ENCODE measurements at regions not wholly inside any gene's neighbourhood (a gene's known extent, or its start where the extent isn't known, plus 50 kb on each side); places are given as distances from the start of the nearest gene placed in this dataset.
"Not testable (repeated sequence)": the region's sequence is repeated elsewhere in the genome, so short reads cannot be mapped to it uniquely, and the experiment has no call there.

DNA sequence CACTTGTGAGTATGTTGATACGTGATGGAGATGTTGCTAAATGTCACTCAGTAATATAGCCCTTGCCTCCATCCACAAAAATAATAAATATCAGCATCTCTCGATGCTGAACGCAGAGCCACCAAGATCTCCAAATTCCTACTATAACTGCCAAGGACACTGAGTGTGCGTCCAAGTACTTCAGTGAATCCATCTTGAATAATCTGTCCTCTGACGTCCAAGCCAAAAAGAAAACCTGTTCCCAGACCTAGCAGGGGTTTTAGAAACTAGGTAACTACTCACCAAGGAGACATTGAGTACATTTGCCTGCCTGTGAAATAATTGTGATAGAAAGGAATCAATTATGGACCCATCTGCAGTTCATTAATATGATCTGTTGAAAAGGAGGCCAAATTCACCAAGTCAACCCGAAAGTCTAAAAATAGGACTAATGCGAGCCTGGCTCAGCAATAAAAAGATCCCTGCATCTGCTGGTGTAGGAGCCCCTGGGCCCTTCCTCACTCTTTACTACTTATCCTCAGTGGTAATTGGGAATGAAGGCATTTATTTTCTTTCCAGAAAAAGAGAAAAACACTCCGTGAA lies 226.9 kb upstream of the IRF2BP2 start:
- H3K4me1 ChIP-seq (ENCODE audit: control insufficient read depth, low read depth, low read length): no peaks in the 10 kb centered on the region
- H3K9me3 ChIP-seq (ENCODE audit: control insufficient read depth, low read depth, low read length): no peaks in the 10 kb centered on the region
- H3K36me3 ChIP-seq (ENCODE audit: control insufficient read depth, low read depth, low read length): no peaks in the 10 kb centered on the region
- no peak overlapping the region for H3K4me3 ChIP-seq (ENCODE audit: low read length)
- no peak overlapping the region for H3K9ac ChIP-seq (ENCODE audit: low read length)
- H3K27ac ChIP-seq (ENCODE audit: low read length): no peak overlapping the region
- H3K27me3 ChIP-seq (ENCODE audit: control insufficient read depth, insufficient read depth, low read length): no peaks in the 10 kb centered on the region

DNA sequence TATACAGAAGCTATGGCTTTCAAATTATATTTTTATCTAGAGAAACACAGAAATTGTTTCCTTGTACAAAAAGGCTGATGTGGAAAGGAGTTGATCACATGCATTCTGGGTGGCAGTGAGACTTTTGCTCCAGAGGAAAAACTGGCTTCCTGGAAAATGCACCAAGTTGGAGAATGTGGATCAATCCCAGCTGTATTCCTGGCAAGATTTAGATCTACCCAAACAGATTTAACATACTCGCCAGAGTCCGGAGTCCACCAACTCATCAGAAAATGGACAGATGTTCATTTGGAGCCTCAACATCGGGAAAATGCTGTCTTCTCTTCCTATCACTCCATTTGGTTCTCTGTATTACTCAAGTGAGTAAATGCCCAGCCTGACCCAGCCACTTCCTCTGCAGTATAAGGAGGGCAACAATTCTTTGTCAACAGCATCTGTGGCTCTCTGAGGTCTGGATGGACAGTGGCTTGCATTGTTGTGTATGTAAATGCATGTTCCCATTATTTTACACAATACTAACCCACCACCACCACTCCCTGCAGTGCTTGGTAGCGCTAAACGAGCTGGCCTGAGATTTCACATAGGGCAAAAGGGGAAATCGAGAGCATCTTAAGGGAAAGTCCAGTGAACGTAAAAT lies 226.2 kb upstream of the IRF2BP2 start:
- no peaks in the 10 kb centered on the region for H3K36me3 ChIP-seq (ENCODE audit: control insufficient read depth, low read depth, low read length)
- H3K4me3 ChIP-seq (ENCODE audit: low read length): no peak overlapping the region
- H3K27ac ChIP-seq (ENCODE audit: low read length): no peak overlapping the region
- H3K4me1 ChIP-seq (ENCODE audit: control insufficient read depth, low read depth, low read length): no peaks in the 10 kb centered on the region
- no peaks in the 10 kb centered on the region for H3K27me3 ChIP-seq (ENCODE audit: control insufficient read depth, insufficient read depth, low read length)
- no peaks in the 10 kb centered on the region for H3K9me3 ChIP-seq (ENCODE audit: control insufficient read depth, low read depth, low read length)
- no peak overlapping the region for H3K9ac ChIP-seq (ENCODE audit: low read length)

DNA sequence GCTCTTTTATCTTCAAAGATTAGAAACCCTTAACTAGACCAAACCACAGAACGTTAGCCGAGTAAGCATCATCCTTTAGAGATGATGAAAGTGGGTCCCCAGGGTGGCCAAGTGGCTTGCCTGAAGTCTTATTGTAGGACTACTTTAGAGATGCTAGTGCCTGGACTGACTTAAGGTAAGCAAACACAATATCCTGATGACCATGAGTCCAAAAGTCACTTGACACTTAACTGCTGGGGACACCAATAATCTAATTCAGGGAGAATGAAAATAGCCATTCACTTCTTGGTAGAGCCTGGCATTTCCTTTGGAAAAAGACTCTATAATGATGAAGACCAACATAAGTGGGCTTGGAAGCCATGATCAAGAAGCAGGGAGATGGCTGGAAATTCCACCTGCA lies 225.3 kb upstream of the IRF2BP2 start:
- Histone ChIP-seq H3K9me3 (ENCODE audit: control insufficient read depth, low read depth, low read length) (no peaks in the 10 kb centered on the region), H3K36me3 (ENCODE audit: control insufficient read depth, low read depth, low read length) (no peaks in the 10 kb centered on the region), H3K27ac (ENCODE audit: low read length) (no peak overlapping the region), H3K27me3 (ENCODE audit: control insufficient read depth, insufficient read depth, low read length) (no peaks in the 10 kb centered on the region), H3K9ac (ENCODE audit: low read length) (no peak overlapping the region), H3K4me1 (ENCODE audit: control insufficient read depth, low read depth, low read length) (no peaks in the 10 kb centered on the region), H3K4me3 (ENCODE audit: low read length) (no peak overlapping the region)

DNA sequence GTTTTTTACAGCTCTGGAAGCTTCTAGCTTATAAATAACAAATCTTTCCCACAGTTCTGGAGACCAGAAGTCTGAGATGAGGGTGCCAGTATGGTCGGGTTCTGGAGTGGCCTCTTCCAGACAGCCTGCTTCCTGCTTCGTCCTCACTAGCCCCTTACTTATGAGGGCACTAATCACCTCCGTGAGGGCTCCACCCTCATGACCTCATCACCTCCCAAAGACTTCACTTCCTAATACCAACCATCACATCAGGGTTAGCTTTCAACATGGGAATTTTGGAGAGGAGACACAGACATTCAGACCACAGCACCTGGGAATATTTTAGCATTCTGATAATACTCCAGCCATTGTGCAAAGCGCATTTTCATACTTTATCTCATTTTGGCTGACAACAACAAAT lies 223.7 kb upstream of the IRF2BP2 start:
- H3K9ac ChIP-seq (ENCODE audit: low read length): no peak overlapping the region
- no peaks in the 10 kb centered on the region for H3K36me3 ChIP-seq (ENCODE audit: control insufficient read depth, low read depth, low read length)
- H3K9me3 ChIP-seq (ENCODE audit: control insufficient read depth, low read depth, low read length): no peaks in the 10 kb centered on the region
- no peak overlapping the region for H3K27ac ChIP-seq (ENCODE audit: low read length)
- no peak overlapping the region for H3K4me3 ChIP-seq (ENCODE audit: low read length)
- no peaks in the 10 kb centered on the region for H3K4me1 ChIP-seq (ENCODE audit: control insufficient read depth, low read depth, low read length)
- H3K27me3 ChIP-seq (ENCODE audit: control insufficient read depth, insufficient read depth, low read length): no peaks in the 10 kb centered on the region

DNA sequence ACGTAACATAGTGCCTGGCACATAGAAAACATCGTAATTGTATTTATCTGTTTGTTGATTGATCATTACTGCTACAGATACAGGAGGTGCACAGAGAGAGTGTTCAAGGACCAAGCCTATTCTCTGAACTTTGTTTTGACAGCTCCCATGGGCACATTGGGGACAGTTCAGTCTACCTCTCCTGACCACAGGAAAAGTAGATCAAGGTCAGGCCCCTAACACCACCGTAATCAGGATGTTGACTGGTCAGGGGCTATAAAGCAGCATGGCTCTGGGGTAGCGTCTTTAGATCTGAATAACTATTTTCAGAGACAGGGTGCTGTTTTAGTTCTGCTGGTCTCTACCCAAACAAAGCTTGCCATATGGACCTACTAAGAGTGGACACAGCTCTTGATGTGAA lies 223.1 kb upstream of the IRF2BP2 start:
- Histone ChIP-seq H3K27ac (ENCODE audit: low read length) (no peak overlapping the region), H3K27me3 (ENCODE audit: control insufficient read depth, insufficient read depth, low read length) (no peaks in the 10 kb centered on the region), H3K9me3 (ENCODE audit: control insufficient read depth, low read depth, low read length) (no peaks in the 10 kb centered on the region), H3K4me1 (ENCODE audit: control insufficient read depth, low read depth, low read length) (no peaks in the 10 kb centered on the region), H3K9ac (ENCODE audit: low read length) (no peak overlapping the region), H3K4me3 (ENCODE audit: low read length) (no peak overlapping the region), H3K36me3 (ENCODE audit: control insufficient read depth, low read depth, low read length) (no peaks in the 10 kb centered on the region)

DNA sequence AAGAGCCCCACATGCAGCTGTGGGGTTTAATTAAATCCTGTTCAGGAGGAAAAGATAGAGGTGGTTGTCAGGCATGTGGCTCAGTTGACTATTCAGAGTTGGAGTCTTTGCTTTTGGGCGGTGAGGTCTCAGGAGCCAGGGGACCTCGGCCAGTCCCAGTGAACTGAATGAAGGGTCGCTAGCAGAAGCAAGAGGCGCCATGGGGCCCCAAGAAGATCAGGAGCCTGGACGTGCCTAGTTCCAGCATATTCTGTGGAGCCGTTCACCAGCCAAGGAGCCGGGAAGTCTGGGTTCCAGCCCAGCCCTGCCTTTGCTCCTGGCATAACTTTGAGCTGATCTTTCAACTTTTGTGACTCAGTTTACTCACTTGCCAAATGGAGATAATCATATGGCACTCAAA lies 217.7 kb upstream of the IRF2BP2 start:
- Histone ChIP-seq H3K4me1 (ENCODE audit: control insufficient read depth, low read depth, low read length) (no peaks in the 10 kb centered on the region), H3K27me3 (ENCODE audit: control insufficient read depth, insufficient read depth, low read length) (no peaks in the 10 kb centered on the region), H3K9me3 (ENCODE audit: control insufficient read depth, low read depth, low read length) (no peaks in the 10 kb centered on the region), H3K27ac (ENCODE audit: low read length) (no peak overlapping the region), H3K4me3 (ENCODE audit: low read length) (no peak overlapping the region), H3K9ac (ENCODE audit: low read length) (no peak overlapping the region), H3K36me3 (ENCODE audit: control insufficient read depth, low read depth, low read length) (no peaks in the 10 kb centered on the region)

DNA sequence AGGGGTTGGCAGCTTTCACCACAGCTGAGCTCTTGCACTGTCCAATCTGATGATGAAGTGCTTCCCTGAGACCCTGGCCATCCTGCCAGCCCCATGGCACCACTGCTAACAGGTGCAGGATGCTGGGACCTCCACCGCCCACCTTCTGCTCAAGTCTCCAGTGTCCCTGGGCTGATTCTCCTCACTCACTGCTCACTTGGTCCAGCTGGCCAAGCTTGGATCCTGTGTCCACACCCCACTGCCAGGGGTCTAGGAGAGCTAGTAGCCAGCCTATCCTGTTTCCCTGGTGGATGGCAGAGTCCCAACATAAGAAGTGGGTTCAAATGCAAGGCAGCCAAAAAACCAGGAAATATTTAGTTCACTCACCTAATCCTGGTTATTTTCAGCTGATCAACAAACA lies 217.2 kb upstream of the IRF2BP2 start:
- Histone ChIP-seq H3K36me3 (ENCODE audit: control insufficient read depth, low read depth, low read length) (no peaks in the 10 kb centered on the region), H3K9me3 (ENCODE audit: control insufficient read depth, low read depth, low read length) (no peaks in the 10 kb centered on the region), H3K4me1 (ENCODE audit: control insufficient read depth, low read depth, low read length) (no peaks in the 10 kb centered on the region), H3K27me3 (ENCODE audit: control insufficient read depth, insufficient read depth, low read length) (no peaks in the 10 kb centered on the region), H3K27ac (ENCODE audit: low read length) (no peak overlapping the region), H3K4me3 (ENCODE audit: low read length) (no peak overlapping the region), H3K9ac (ENCODE audit: low read length) (no peak overlapping the region)

DNA sequence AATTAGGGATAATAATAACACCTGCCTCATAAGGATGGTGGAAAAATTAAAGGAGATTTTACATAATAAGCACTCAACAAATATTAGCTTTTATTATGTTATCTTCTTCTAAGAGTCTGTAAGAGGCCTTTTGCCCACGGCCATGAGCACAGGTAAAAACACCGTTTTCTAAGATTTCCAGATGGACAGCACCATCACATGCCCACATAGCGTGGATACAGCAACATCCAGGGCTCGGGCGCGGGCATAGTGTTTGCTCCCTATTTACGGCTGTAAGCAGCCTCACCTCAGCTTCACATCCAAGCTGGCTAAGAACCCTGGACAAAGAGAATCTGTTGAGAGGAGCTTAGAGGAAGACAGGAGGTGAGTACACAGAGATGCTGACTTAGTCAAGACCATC lies 216.4 kb upstream of the IRF2BP2 start:
- Histone ChIP-seq H3K27me3 (ENCODE audit: control insufficient read depth, insufficient read depth, low read length) (no peaks in the 10 kb centered on the region), H3K27ac (ENCODE audit: low read length) (no peak overlapping the region)

DNA sequence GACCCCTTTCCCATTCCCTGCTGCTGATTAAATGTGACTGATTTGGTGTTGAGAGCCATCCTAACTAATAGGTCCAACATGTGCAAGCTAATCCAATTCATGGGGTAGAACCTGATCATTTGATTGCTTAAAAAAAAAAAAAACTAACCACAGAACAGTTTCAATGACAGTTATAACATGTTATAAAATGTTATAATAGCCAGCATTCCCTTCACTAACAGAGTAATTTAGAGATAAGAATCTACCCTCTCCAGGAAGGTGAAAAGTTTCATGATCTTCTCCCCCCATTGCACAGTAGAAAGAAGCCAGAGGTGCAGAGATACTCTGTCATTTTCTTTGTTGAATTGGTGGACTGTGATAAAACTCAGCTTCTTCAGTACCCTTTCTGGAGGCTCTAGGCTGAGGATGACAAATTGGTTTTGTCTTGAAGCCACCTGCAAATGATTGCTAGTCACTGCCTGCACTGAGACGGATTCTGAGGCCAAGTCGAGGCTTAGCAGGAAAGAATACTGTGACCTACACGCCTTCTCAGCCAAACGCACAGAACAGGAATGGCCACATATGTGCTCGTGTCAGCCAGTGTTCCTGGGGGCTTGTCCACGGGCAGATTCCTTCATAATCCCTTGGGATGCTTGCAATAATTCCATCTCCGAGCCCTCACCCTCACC lies 215.7 kb upstream of the IRF2BP2 start:
- no peaks in the 10 kb centered on the region for H3K9me3 ChIP-seq (ENCODE audit: control insufficient read depth, low read depth, low read length)
- H3K27ac ChIP-seq (ENCODE audit: low read length): no peak overlapping the region
- H3K9ac ChIP-seq (ENCODE audit: low read length): no peak overlapping the region
- H3K27me3 ChIP-seq (ENCODE audit: control insufficient read depth, insufficient read depth, low read length): no peaks in the 10 kb centered on the region
- H3K4me3 ChIP-seq (ENCODE audit: low read length): no peak overlapping the region
- H3K36me3 ChIP-seq (ENCODE audit: control insufficient read depth, low read depth, low read length): no peaks in the 10 kb centered on the region
- no peaks in the 10 kb centered on the region for H3K4me1 ChIP-seq (ENCODE audit: control insufficient read depth, low read depth, low read length)

More for the DNA sequence above, 216.4 kb upstream of the IRF2BP2 start:
- Histone ChIP-seq H3K9me3 (ENCODE audit: control insufficient read depth, low read depth, low read length) (no peaks in the 10 kb centered on the region), H3K4me1 (ENCODE audit: control insufficient read depth, low read depth, low read length) (no peaks in the 10 kb centered on the region), H3K4me3 (ENCODE audit: low read length) (no peak overlapping the region), H3K36me3 (ENCODE audit: control insufficient read depth, low read depth, low read length) (no peaks in the 10 kb centered on the region), H3K9ac (ENCODE audit: low read length) (no peak overlapping the region)

DNA sequence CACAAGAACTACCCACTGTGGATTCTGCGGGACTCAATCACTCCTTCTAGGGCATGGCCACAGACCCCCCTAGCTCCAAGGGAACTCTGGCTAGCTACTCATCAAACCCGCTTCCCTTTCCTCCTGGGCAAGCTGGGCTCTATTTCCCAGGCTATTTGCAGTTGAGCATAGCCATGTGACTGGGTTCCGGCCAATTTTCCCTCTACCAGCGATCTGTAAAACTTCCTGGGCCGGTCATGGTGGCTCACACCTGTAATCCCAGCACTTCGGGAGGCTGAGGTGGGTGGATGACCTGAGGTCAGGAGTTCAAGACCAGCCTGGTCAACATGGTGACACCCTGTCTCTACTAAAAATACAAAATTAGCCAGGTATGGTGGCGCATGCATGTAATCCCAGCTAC lies 214.9 kb upstream of the IRF2BP2 start:
- H3K9ac ChIP-seq (ENCODE audit: low read length); H3K36me3 ChIP-seq (ENCODE audit: control insufficient read depth, low read depth, low read length); H3K27ac ChIP-seq (ENCODE audit: low read length); H3K4me1 ChIP-seq (ENCODE audit: control insufficient read depth, low read depth, low read length); H3K9me3 ChIP-seq (ENCODE audit: control insufficient read depth, low read depth, low read length); H3K4me3 ChIP-seq (ENCODE audit: low read length); H3K27me3 ChIP-seq (ENCODE audit: control insufficient read depth, insufficient read depth, low read length): not testable (repeated sequence)

DNA sequence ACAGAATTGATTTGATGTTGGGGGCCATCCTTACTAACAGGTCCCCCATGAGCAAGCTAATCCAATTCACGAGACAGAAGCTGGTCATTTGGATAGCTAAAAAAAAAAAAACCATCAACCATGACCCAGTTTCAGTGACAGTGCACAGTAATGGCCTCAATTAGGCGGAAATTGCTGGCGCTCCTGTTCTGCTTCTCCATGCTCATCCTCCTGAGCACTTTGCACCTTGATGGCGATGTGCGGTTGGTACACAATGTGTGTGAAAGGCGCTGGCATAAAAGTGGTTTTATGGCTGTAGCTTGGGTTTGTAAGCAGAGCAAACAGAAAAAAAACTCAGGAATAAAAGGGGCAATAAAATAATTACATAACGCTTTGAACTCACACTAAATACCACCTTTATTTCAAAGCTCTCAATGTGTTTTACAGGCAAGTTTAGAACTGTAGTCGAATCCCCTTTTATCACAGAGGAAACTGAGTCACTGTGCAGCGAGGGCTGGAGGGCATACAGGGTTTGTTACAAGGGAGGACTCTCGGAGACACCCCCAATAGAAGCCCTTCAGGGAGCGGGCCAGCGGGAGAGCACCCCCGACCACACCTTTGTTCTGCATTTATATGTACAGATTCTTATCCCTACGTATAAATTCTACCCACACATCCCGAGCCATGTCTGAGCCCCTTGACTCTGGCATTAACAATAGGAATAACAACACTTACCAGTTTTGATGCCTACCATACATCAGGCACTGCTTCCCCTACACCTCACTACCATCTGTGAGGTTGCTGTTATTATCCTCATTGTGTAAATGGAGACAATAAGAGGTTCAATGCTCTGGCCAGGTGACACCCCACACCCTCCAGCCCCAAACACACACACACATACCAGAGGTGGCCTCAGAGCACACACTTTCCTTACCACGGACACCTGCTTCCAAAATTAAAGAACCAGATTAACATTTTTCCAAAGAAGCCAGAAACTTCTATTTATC lies 213.5 kb upstream of the IRF2BP2 start:
- no peak overlapping the region for H3K9ac ChIP-seq (ENCODE audit: low read length)
- no peaks in the 10 kb centered on the region for H3K27me3 ChIP-seq (ENCODE audit: control insufficient read depth, insufficient read depth, low read length)
- H3K27ac ChIP-seq (ENCODE audit: low read length): no peak overlapping the region
- no peaks in the 10 kb centered on the region for H3K4me1 ChIP-seq (ENCODE audit: control insufficient read depth, low read depth, low read length)
- H3K9me3 ChIP-seq (ENCODE audit: control insufficient read depth, low read depth, low read length): no peaks in the 10 kb centered on the region
- no peaks in the 10 kb centered on the region for H3K36me3 ChIP-seq (ENCODE audit: control insufficient read depth, low read depth, low read length)
- no peak overlapping the region for H3K4me3 ChIP-seq (ENCODE audit: low read length)

All from iPS-18a (cell line).